MM.1S (cell line): ENCODE measurements at regions not wholly inside any gene's neighbourhood (a gene's known extent, or its start where the extent isn't known, plus 50 kb on each side); places are given as distances from the start of the nearest gene placed in this dataset.

Experiments used
- DNase-seq: peaks from one replicate; pipeline ENCODE4 v3.0.0-alpha.2; 2015
- H2AFZ ChIP-seq: fragments of 300-600 bp; sonication (generic); 2 replicates; pipeline ENCODE4 v1.6.0; 2016; ENCODE audit warnings: antibody characterized with exemption, low read length
- H3F3A ChIP-seq: fragments of 300-600 bp; sonication (generic); 2 replicates; pipeline ENCODE4 v1.6.1; 2016; ENCODE audit warnings: mild to moderate bottlenecking, antibody characterized with exemption, low read length, moderate library complexity, mixed read lengths; ENCODE audit not compliant: insufficient read depth
- H3K27ac ChIP-seq: fragments of 300-600 bp; sonication (generic); 2 replicates; pipeline ENCODE4 v1.5.1; 2016; ENCODE audit warnings: mild to moderate bottlenecking, low read length
- H3K27me3 ChIP-seq: fragments of 300-600 bp; sonication (generic); replicated peaks from 2 replicates; pipeline ENCODE4 v1.6.0; 2016; ENCODE audit warnings: low read length; ENCODE audit not compliant: insufficient read depth
- H3K36me3 ChIP-seq: fragments of 300-600 bp; sonication (generic); replicated peaks from 2 replicates; pipeline ENCODE4 v1.6.1; 2016; ENCODE audit warnings: mild to moderate bottlenecking, low read length, mixed read lengths; ENCODE audit not compliant: insufficient read depth
- H3K4me1 ChIP-seq: fragments of 300-600 bp; sonication (generic); 2 replicates; pipeline ENCODE4 v1.6.1; 2016; ENCODE audit warnings: low read length, mixed read lengths
- H3K4me2 ChIP-seq: fragments of 300-600 bp; sonication (generic); 2 replicates; pipeline ENCODE4 v1.6.0; 2016; ENCODE audit warnings: low read depth, low read length
- H3K4me3 ChIP-seq: fragments of 300-600 bp; sonication (generic); 2 replicates; pipeline ENCODE4 v1.5.1; 2016; ENCODE audit warnings: low read length, mixed read lengths
- H3K79me2 ChIP-seq: fragments of 300-600 bp; sonication (generic); 2 replicates; pipeline ENCODE4 v1.6.1; 2016; ENCODE audit warnings: mixed run types, low read length, mixed read lengths
- H3K9ac ChIP-seq: fragments of 300-600 bp; sonication (generic); 2 replicates; pipeline ENCODE4 v1.6.1; 2016; ENCODE audit warnings: low read length, mixed read lengths
- H3K9me2 ChIP-seq: fragments of 300-600 bp; sonication (generic); replicated peaks from 2 replicates; pipeline ENCODE4 v1.6.1; 2016; ENCODE audit warnings: mild to moderate bottlenecking, low read length, mixed read lengths; ENCODE audit not compliant: insufficient read depth
- H3K9me3 ChIP-seq: fragments of 300-600 bp; sonication (generic); replicated peaks from 2 replicates; pipeline ENCODE4 v1.6.1; 2016; ENCODE audit warnings: mild to moderate bottlenecking, low read length, mixed read lengths; ENCODE audit not compliant: insufficient read depth
- H4K20me1 ChIP-seq: fragments of 300-600 bp; sonication (generic); 2 replicates; pipeline ENCODE4 v1.6.1; 2016; ENCODE audit warnings: mild to moderate bottlenecking, low read length, moderate library complexity, mixed read lengths; ENCODE audit not compliant: insufficient read depth
- EZH2 ChIP-seq: fragments of 300-600 bp; sonication (generic); optimal IDR thresholded peaks from 2 replicates; pipeline ENCODE3; 2017; ENCODE audit warnings: low read depth, mild to moderate bottlenecking, antibody characterized with exemption, low read length, mixed read lengths
- EZH2phosphoT487 ChIP-seq: fragments of 300-600 bp; sonication (generic); IDR thresholded peaks from 2 replicates; pipeline ENCODE4 v1.6.1; 2018; ENCODE audit warnings: antibody characterized with exemption, low read length
- TF ChIP-seq, protein P1 (sequence below): fragments of 300-600 bp; sonication (generic); IDR thresholded peaks from 2 replicates; pipeline ENCODE4 v1.5.1; 2016; ENCODE audit warnings: antibody characterized with exemption, low read length, mixed read lengths

DNA sequence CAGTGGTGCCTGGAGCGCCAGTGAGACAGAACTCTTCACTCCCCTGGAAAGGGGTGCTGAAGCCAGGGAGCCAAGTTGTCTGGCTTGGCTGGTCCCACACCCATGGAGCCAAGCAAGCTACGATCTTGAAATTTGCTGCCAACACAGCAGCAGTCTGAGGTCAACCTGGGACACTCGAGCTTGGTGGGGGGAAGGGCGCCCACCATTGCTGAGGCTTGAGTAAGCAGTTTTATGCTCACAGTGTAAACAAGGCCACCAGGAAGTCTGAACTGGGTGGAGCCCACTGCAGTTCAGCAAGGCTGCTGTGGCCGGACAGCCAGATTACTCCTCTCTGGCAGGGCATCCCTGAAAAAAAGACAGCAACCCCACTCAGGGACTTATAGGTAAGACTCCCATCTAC lies 149.5 kb downstream of the EDA2R start:
- Histone ChIP-seq H3K4me2 (no peak overlapping the region), H3K9me2 (no peaks in the 10 kb centered on the region), H3K4me1 (no peaks in the 10 kb centered on the region), H3K9ac (no peak overlapping the region), H3K27ac (no peak overlapping the region), H3K4me3 (no peak overlapping the region), H4K20me1 (no peaks in the 10 kb centered on the region), H3K36me3 (no peaks in the 10 kb centered on the region), H3K79me2 (no peaks in the 10 kb centered on the region), H3F3A (no peaks in the 10 kb centered on the region), H3K27me3 (no peaks in the 10 kb centered on the region), H3K9me3 (no peaks in the 10 kb centered on the region), H2AFZ (no peak overlapping the region)
- DNase-seq: no peak
- TF ChIP-seq EZH2 (no peak), EZH2phosphoT487 (no peak)
- TF ChIP-seq, protein P1, sequence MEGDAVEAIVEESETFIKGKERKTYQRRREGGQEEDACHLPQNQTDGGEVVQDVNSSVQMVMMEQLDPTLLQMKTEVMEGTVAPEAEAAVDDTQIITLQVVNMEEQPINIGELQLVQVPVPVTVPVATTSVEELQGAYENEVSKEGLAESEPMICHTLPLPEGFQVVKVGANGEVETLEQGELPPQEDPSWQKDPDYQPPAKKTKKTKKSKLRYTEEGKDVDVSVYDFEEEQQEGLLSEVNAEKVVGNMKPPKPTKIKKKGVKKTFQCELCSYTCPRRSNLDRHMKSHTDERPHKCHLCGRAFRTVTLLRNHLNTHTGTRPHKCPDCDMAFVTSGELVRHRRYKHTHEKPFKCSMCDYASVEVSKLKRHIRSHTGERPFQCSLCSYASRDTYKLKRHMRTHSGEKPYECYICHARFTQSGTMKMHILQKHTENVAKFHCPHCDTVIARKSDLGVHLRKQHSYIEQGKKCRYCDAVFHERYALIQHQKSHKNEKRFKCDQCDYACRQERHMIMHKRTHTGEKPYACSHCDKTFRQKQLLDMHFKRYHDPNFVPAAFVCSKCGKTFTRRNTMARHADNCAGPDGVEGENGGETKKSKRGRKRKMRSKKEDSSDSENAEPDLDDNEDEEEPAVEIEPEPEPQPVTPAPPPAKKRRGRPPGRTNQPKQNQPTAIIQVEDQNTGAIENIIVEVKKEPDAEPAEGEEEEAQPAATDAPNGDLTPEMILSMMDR: no peak
